ENCODE measurements at regions not wholly inside any gene's neighbourhood (a gene's known extent, or its start where the extent isn't known, plus 50 kb on each side); places are given as distances from the start of the nearest gene placed in this dataset.

- H2BK15ac ChIP-seq (ENCODE audit: low read length): no peak overlapping the region
- 76% methylated on average over 7 of the region's 7 CpGs; no CpG with 5 or more reads in 1 of the 2 experiments for WGBS, 2 experiments (ENCODE audit: extremely low coverage in 1 of 2, insufficient coverage in 1 of 2, insufficient read length in 1 of 2, insufficient replicate concordance in 2 of 2, low coverage in 1 of 2, low lambda C conversion rate in 2 of 2, missing lambda C conversion rate in 1 of 2)
Measured at GRCh38 chr10:106169241-106169640, 995.3 kb downstream of the SORCS1 start.

More at GRCh38 chr10:106169241-106169640, 995.3 kb downstream of the SORCS1 start:
- Histone ChIP-seq H3K36me3 (ENCODE audit: control insufficient read depth in 2 of 4, insufficient read depth in 4 of 4, low read length in 3 of 4) (no peaks in the 10 kb centered on the region), H4K91ac (replicated peaks; ENCODE audit: insufficient read length, low read length) (no peak overlapping the region), H2BK12ac (ENCODE audit: low read depth, low read length) (no peak overlapping the region), H3K4me1 (replicated peaks in 1 of 4; ENCODE audit: control insufficient read depth in 3 of 4, insufficient read depth in 4 of 4, low read length in 3 of 4) (no peaks in the 10 kb centered on the region), H2AFZ (ENCODE audit: low read length) (no peak overlapping the region), H3K23ac (ENCODE audit: insufficient read length) (no peak overlapping the region), H3K79me2 (ENCODE audit: control insufficient read depth in 1 of 2, insufficient read depth in 2 of 2, low read length in 2 of 2) (no peaks in the 10 kb centered on the region), H4K8ac (ENCODE audit: extremely low read depth, insufficient read depth, low read length) (no peak overlapping the region), H2BK5ac (ENCODE audit: low read depth, low read length) (no peak overlapping the region), H2BK20ac (ENCODE audit: low read length) (no peak overlapping the region), H3K27me3 (replicated peaks in 1 of 4; ENCODE audit: control insufficient read depth in 3 of 4, extremely low read depth in 1 of 4, insufficient read depth in 3 of 4, low read length in 3 of 4) (no peaks in the 10 kb centered on the region), H3K4me3 (ENCODE audit: extremely low read depth in 1 of 4, insufficient read depth in 2 of 4, low read depth in 3 of 4, low read length in 4 of 4) (no peak overlapping the region), H2AK5ac (ENCODE audit: low read depth, low read length) (no peak overlapping the region), H3K4ac (replicated peaks; ENCODE audit: insufficient read length, low read depth, low read length) (no peak overlapping the region), H3K79me1 (ENCODE audit: low read depth, low read length) (no peaks in the 10 kb centered on the region), H3K14ac (ENCODE audit: insufficient read length) (no peak overlapping the region), H3K9me3 (ENCODE audit: insufficient read depth in 2 of 2, low read depth in 1 of 2, low read length in 1 of 2) (no peaks in the 10 kb centered on the region), H4K20me1 (replicated peaks in 1 of 2; ENCODE audit: control insufficient read depth in 1 of 2, insufficient read depth in 2 of 2, low read length in 2 of 2) (no peaks in the 10 kb centered on the region), H4K5ac (ENCODE audit: insufficient read length, low read depth, low read length) (no peak overlapping the region), H3K23me2 (ENCODE audit: low read depth, low read length) (no peaks in the 10 kb centered on the region), H3K56ac (replicated peaks; ENCODE audit: insufficient read length, low read depth, low read length) (no peak overlapping the region), H2BK120ac (replicated peaks; ENCODE audit: low read depth, low read length) (no peak overlapping the region), H3K4me2 (ENCODE audit: insufficient read depth in 1 of 2, low read depth in 2 of 2, low read length in 2 of 2) (no peak overlapping the region), H3K18ac (ENCODE audit: extremely low read depth, low read length) (no peak overlapping the region), H3K27ac (ENCODE audit: low read depth, low read length) (no peak overlapping the region), H3K9ac (replicated peaks in 1 of 4; ENCODE audit: extremely low read depth in 1 of 4, low read depth in 3 of 4, low read length in 3 of 4) (no peak overlapping the region)
- TF ChIP-seq CTBP2 (IDR thresholded peaks at IDR 0.05; ENCODE audit: borderline replicate concordance, insufficient read depth, insufficient read length, low read length) (no peak), KDM4A (IDR thresholded peaks at IDR 0.05; ENCODE audit: low read depth, low read length, severe bottlenecking) (no peak), EGR1 (IDR thresholded peaks at IDR 0.05; ENCODE audit: borderline replicate concordance, low read depth, low read length) (no peak)
- POLR2A ChIA-PET (ENCODE audit: partially characterized antibody): no interaction called here
- CTCF ChIA-PET (ENCODE audit: partially characterized antibody): no interaction called here
- FAIRE-seq (no peak), DNase-seq (ENCODE audit: low read depth in 1 of 2, low spot score in 2 of 2) (no peak)
